ENCODE measurements at regions not wholly inside any gene's neighbourhood (a gene's known extent, or its start where the extent isn't known, plus 50 kb on each side); places are given as distances from the start of the nearest gene placed in this dataset.

- peaks cover 18% of the 10 kb centered on the region for H3K4me1 ChIP-seq
- intact Hi-C loops (cut with DNase I), result no loop called here
- TF ChIP-seq POLR2AphosphoS5 (IDR thresholded peaks at IDR 0.05; ENCODE audit: insufficient read depth in 1 of 2, low read depth in 1 of 2) (no peak), CTCF (IDR thresholded peaks at IDR 0.05) (no peak), POLR2A (IDR thresholded peaks at IDR 0.05) (no peak)
- H3K36me3 ChIP-seq, result no peaks in the 10 kb centered on the region
- DNase-seq (ENCODE audit: extremely low spot score in 2 of 2), result no peak
- no peaks in the 10 kb centered on the region for H3K27me3 ChIP-seq
- no peak overlapping the region for H3K4me3 ChIP-seq
- no peak overlapping the region for H3K27ac ChIP-seq
- H3K9me3 ChIP-seq, result no peaks in the 10 kb centered on the region
Observed at GRCh38 chr17:83159204-83160049, 80.0 kb downstream of the METRNL start.

GRCh38 chr17:83160443-83161297 lies 81.3 kb downstream of the METRNL start:
- Histone ChIP-seq H3K9me3 (no peaks in the 10 kb centered on the region), H3K4me3 (no peak overlapping the region), H3K27me3 (no peaks in the 10 kb centered on the region), H3K4me1 (peaks cover 6% of the 10 kb centered on the region), H3K36me3 (no peaks in the 10 kb centered on the region), H3K27ac (peak overlapping the region; percentile 80)
- intact Hi-C loops (cut with DNase I), result no loop called here
- no peak for TF ChIP-seq POLR2A (IDR thresholded peaks at IDR 0.05)
- no peak for TF ChIP-seq CTCF (IDR thresholded peaks at IDR 0.05)
- TF ChIP-seq POLR2AphosphoS5 (IDR thresholded peaks at IDR 0.05; ENCODE audit: insufficient read depth in 1 of 2, low read depth in 1 of 2), result no peak
- DNase-seq (ENCODE audit: extremely low spot score in 2 of 2), result peak in 1 of 2 donors; percentile 85

GRCh38 chr17:83161298-83162034 lies 82.1 kb downstream of the METRNL start:
- H3K9me3 ChIP-seq, result no peaks in the 10 kb centered on the region
- no peaks in the 10 kb centered on the region for H3K4me1 ChIP-seq
- H3K36me3 ChIP-seq, result no peaks in the 10 kb centered on the region
- H3K27me3 ChIP-seq, result no peaks in the 10 kb centered on the region
- DNase-seq (ENCODE audit: extremely low spot score in 2 of 2), result peak; percentile 85 to 95
- TF ChIP-seq POLR2AphosphoS5 (IDR thresholded peaks at IDR 0.05; ENCODE audit: insufficient read depth in 1 of 2, low read depth in 1 of 2), result peak; percentile 35 to 85
- TF ChIP-seq POLR2A (IDR thresholded peaks at IDR 0.05), result no peak
- intact Hi-C loops (cut with DNase I), result no loop called here
- no peak overlapping the region for H3K4me3 ChIP-seq
- peak overlapping the region; percentile 80 for H3K27ac ChIP-seq

- DNase-seq (ENCODE audit: extremely low spot score in 2 of 2), result no peak
- no peaks in the 10 kb centered on the region for H3K36me3 ChIP-seq
- no peak for TF ChIP-seq POLR2A (IDR thresholded peaks at IDR 0.05)
- TF ChIP-seq CTCF (IDR thresholded peaks at IDR 0.05), result no peak
- TF ChIP-seq POLR2AphosphoS5 (IDR thresholded peaks at IDR 0.05; ENCODE audit: insufficient read depth in 1 of 2, low read depth in 1 of 2), result no peak
- H3K9me3 ChIP-seq, result no peaks in the 10 kb centered on the region
- no peaks in the 10 kb centered on the region for H3K4me1 ChIP-seq
- no peak overlapping the region for H3K4me3 ChIP-seq
- H3K27me3 ChIP-seq, result no peaks in the 10 kb centered on the region
- peak overlapping the region; percentile 80 for H3K27ac ChIP-seq
- intact Hi-C loops (cut with DNase I), result no loop called here
Observed at GRCh38 chr17:83162035-83162745, 82.8 kb downstream of the METRNL start.

All from vagina (tissue), 2 donors.